DND-41 (cell line): ENCODE measurements at regions not wholly inside any gene's neighbourhood (a gene's known extent, or its start where the extent isn't known, plus 50 kb on each side); places are given as distances from the start of the nearest gene placed in this dataset.
A peak's percentile ranks its signal among the peaks of the same experiment; 100 is the strongest.

Experiments
- ATAC-seq: fragments of 200-7000 bp; cut with Tn5 transposase; 3 replicates; pipeline ENCODE4 v1.9.1; 2021; ENCODE audit warnings: low read depth; ENCODE audit not compliant: insufficient read depth
- DNase-seq: peaks from one replicate; pipeline ENCODE4 v3.0.0-alpha.2; 2020
- H2AFZ ChIP-seq: 2 replicates; pipeline ENCODE4 v1.6.0; 2012; ENCODE audit warnings: low read depth, low read length
- H3K27ac ChIP-seq: 2 replicates; pipeline ENCODE4 v1.5.1; 2012; ENCODE audit warnings: low read length, inconsistent platforms
- H3K27me3 ChIP-seq: fragments of 200-600 bp; sonication (generic); 2 replicates; pipeline ENCODE4 v1.6.0; 2012; ENCODE audit warnings: low read length, mild to moderate bottlenecking, inconsistent platforms; ENCODE audit not compliant: insufficient read depth, poor library complexity
- H3K36me3 ChIP-seq: 2 replicates; pipeline ENCODE4 v1.5.1; 2012; ENCODE audit warnings: low read length, inconsistent platforms; ENCODE audit not compliant: insufficient read depth
- H3K4me1 ChIP-seq: 2 replicates; pipeline ENCODE4 v1.5.1; 2012; ENCODE audit warnings: mild to moderate bottlenecking, low read length; ENCODE audit not compliant: insufficient read depth
- H3K4me2 ChIP-seq: 2 replicates; pipeline ENCODE4 v1.6.0; 2012; ENCODE audit warnings: mild to moderate bottlenecking, moderate library complexity, low read length, inconsistent platforms; ENCODE audit not compliant: insufficient read depth
- H3K4me3 ChIP-seq, 2 experiments: fragments of 200-600 bp in 1 of 2; shearing (Covaris generic) in 1 of 2; 2 replicates each; pipeline ENCODE4 v1.5.1; 2012 to 2016; ENCODE audit warnings: inconsistent platforms in 2 of 2, low read length in 2 of 2, mild to moderate bottlenecking in 2 of 2, low read depth in 1 of 2, moderate library complexity in 1 of 2
- H3K79me2 ChIP-seq: 2 replicates; pipeline ENCODE4 v1.6.0; 2012; ENCODE audit warnings: low read length, inconsistent platforms; ENCODE audit not compliant: insufficient read depth
- H3K9ac ChIP-seq: 2 replicates; pipeline ENCODE4 v1.6.0; 2012; ENCODE audit warnings: low read depth, mild to moderate bottlenecking, inconsistent platforms, low read length, moderate library complexity
- H3K9me3 ChIP-seq: 2 replicates; pipeline ENCODE4 v1.5.1; 2012; ENCODE audit warnings: low read length, moderate library complexity, mild to moderate bottlenecking, inconsistent platforms; ENCODE audit not compliant: insufficient read depth, severe bottlenecking
- H4K20me1 ChIP-seq: 2 replicates; pipeline ENCODE4 v1.6.0; 2012; ENCODE audit warnings: low read length; ENCODE audit not compliant: insufficient read depth
- EZH2 ChIP-seq: IDR thresholded peaks from 3 replicates; pipeline ENCODE4 v1.6.1; 2012; ENCODE audit warnings: borderline replicate concordance, low read depth, mild to moderate bottlenecking, moderate library complexity, low read length, inconsistent platforms; ENCODE audit not compliant: severe bottlenecking
- TF ChIP-seq, protein P1 (sequence below): IDR thresholded peaks from 2 replicates; pipeline ENCODE4 v1.5.1; 2012; ENCODE audit warnings: borderline replicate concordance, low read length, moderate library complexity, mild to moderate bottlenecking; ENCODE audit not compliant: poor library complexity, severe bottlenecking; ENCODE audit errors: extremely low read depth

GRCh38 chr3:35198857-35199256, 440.5 kb upstream of the ARPP21 start:
- Histone ChIP-seq H3K4me1 (no peaks in the 10 kb centered on the region), H3K4me3 (no peak overlapping the region), H4K20me1 (no peaks in the 10 kb centered on the region), H3K27ac (no peak overlapping the region), H3K79me2 (no peaks in the 10 kb centered on the region), H3K36me3 (no peaks in the 10 kb centered on the region), H3K9ac (no peak overlapping the region), H2AFZ (no peak overlapping the region), H3K9me3 (no peaks in the 10 kb centered on the region), H3K27me3 (no peaks in the 10 kb centered on the region), H3K4me2 (no peak overlapping the region)
- no peak for DNase-seq
- ATAC-seq = no peak
- TF ChIP-seq EZH2 = no peak
- TF ChIP-seq, protein P1, sequence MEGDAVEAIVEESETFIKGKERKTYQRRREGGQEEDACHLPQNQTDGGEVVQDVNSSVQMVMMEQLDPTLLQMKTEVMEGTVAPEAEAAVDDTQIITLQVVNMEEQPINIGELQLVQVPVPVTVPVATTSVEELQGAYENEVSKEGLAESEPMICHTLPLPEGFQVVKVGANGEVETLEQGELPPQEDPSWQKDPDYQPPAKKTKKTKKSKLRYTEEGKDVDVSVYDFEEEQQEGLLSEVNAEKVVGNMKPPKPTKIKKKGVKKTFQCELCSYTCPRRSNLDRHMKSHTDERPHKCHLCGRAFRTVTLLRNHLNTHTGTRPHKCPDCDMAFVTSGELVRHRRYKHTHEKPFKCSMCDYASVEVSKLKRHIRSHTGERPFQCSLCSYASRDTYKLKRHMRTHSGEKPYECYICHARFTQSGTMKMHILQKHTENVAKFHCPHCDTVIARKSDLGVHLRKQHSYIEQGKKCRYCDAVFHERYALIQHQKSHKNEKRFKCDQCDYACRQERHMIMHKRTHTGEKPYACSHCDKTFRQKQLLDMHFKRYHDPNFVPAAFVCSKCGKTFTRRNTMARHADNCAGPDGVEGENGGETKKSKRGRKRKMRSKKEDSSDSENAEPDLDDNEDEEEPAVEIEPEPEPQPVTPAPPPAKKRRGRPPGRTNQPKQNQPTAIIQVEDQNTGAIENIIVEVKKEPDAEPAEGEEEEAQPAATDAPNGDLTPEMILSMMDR = no peak

GRCh38 chr3:35200056-35200455, 439.3 kb upstream of the ARPP21 start:
- no peak overlapping the region for H3K27ac ChIP-seq
- no peaks in the 10 kb centered on the region for H3K36me3 ChIP-seq
- H3K4me2 ChIP-seq = no peak overlapping the region
- H3K79me2 ChIP-seq = no peaks in the 10 kb centered on the region
- H3K4me3 ChIP-seq = no peak overlapping the region
- TF ChIP-seq, protein P1 = no peak
- TF ChIP-seq EZH2 = no peak
- 0 out of 2 replicates have a peak overlapping the region, but pooled peaks have one; percentile 37 for H2AFZ ChIP-seq
- H3K9ac ChIP-seq = no peak overlapping the region
- H3K4me1 ChIP-seq = no peaks in the 10 kb centered on the region
- DNase-seq (no peak), ATAC-seq (no peak)
- no peaks in the 10 kb centered on the region for H3K9me3 ChIP-seq
- H3K27me3 ChIP-seq = no peaks in the 10 kb centered on the region
- no peaks in the 10 kb centered on the region for H4K20me1 ChIP-seq

DNA sequence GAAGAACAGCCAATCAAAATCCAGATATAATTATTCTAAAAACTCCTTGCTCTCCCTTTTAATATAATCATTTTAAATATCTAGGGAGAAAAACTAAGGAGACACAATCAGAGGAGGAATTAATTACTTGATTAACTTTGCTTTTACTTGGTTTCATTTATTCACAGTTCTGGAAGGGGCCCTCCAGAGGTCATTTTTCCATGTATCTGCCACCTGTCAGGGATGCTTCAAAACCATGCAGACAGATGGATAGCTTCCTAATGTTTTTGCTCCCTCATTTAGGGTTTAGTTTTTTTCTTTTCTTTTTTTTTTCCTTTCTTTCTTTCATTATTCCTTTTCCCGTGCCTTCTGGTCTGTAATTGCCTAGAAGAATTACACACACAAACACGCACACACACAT, 438.1 kb upstream of the ARPP21 start:
- Histone ChIP-seq H3K9ac (no peak overlapping the region), H3K4me1 (no peaks in the 10 kb centered on the region), H3K9me3 (no peaks in the 10 kb centered on the region), H2AFZ (no peak overlapping the region), H4K20me1 (no peaks in the 10 kb centered on the region), H3K27ac (no peak overlapping the region), H3K27me3 (no peaks in the 10 kb centered on the region), H3K4me2 (no peak overlapping the region), H3K36me3 (no peaks in the 10 kb centered on the region), H3K4me3 (no peak overlapping the region), H3K79me2 (no peaks in the 10 kb centered on the region)
- no peak for DNase-seq
- ATAC-seq = no peak
- TF ChIP-seq EZH2 = no peak
- TF ChIP-seq, protein P1 = no peak
